Ammon's horn (tissue), 1 donor: ENCODE measurements at regions not wholly inside any gene's neighbourhood (a gene's known extent, or its start where the extent isn't known, plus 50 kb on each side); places are given as distances from the start of the nearest gene placed in this dataset.
A peak's percentile ranks its signal among the peaks of the same experiment; 100 is the strongest.

ENCODE experiments used
- DNase-seq: peaks from one replicate; pipeline ENCODE4 v3.0.0-alpha.2; 2016; ENCODE audit warnings: low spot score

- DNase-seq, result no peak
Measured at GRCh38 chr11:122273476-122274191, 157.6 kb upstream of the BLID start.

GRCh38 chr11:122271745-122272144 lies 155.7 kb upstream of the BLID start:
- DNase-seq, result no peak

GRCh38 chr11:122271137-122271536 lies 155.1 kb upstream of the BLID start:
- no peak for DNase-seq

GRCh38 chr11:122270535-122270934 lies 154.5 kb upstream of the BLID start:
- DNase-seq, result no peak

GRCh38 chr11:122269824-122270223 lies 153.8 kb upstream of the BLID start:
- no peak for DNase-seq

- no peak for DNase-seq
Measured at GRCh38 chr11:122268601-122269130, 152.7 kb upstream of the BLID start.

GRCh38 chr11:122267602-122268001 lies 151.6 kb upstream of the BLID start:
- peak; percentile 11 for DNase-seq

GRCh38 chr11:122265981-122266380 lies 150.0 kb upstream of the BLID start:
- no peak for DNase-seq

- DNase-seq, result no peak
Measured at GRCh38 chr11:122264121-122264520, 148.1 kb upstream of the BLID start.

- DNase-seq, result no peak
Measured at GRCh38 chr11:122261546-122261945, 145.5 kb upstream of the BLID start.

- DNase-seq, result no peak
Measured at GRCh38 chr11:122259195-122259821, 143.3 kb upstream of the BLID start.

- no peak for DNase-seq
Measured at GRCh38 chr11:122258446-122259194, 142.6 kb upstream of the BLID start.

- peak; percentile 42 for DNase-seq
Measured at GRCh38 chr11:122253589-122254231, 137.7 kb upstream of the BLID start.

- DNase-seq, result no peak
Measured at GRCh38 chr11:122248939-122249338, 132.9 kb upstream of the BLID start.

GRCh38 chr11:122248131-122248530 lies 132.1 kb upstream of the BLID start:
- no peak for DNase-seq

- DNase-seq, result no peak
Measured at GRCh38 chr11:122246874-122247273, 130.9 kb upstream of the BLID start.

GRCh38 chr11:122242731-122243130 lies 126.7 kb upstream of the BLID start:
- peak; percentile 34 for DNase-seq

- no peak for DNase-seq
Measured at GRCh38 chr11:122241566-122241965, 125.6 kb upstream of the BLID start.

GRCh38 chr11:122240638-122241037 lies 124.6 kb upstream of the BLID start:
- peak; percentile 38 for DNase-seq

GRCh38 chr11:122235615-122236014 lies 119.6 kb upstream of the BLID start:
- no peak for DNase-seq

GRCh38 chr11:122234780-122235179 lies 118.8 kb upstream of the BLID start:
- no peak for DNase-seq

- DNase-seq, result peak; percentile 58
Measured at GRCh38 chr11:122234257-122234656, 118.2 kb upstream of the BLID start.
